ENCODE measurements at regions not wholly inside any gene's neighbourhood (a gene's known extent, or its start where the extent isn't known, plus 50 kb on each side); places are given as distances from the start of the nearest gene placed in this dataset.

GRCh38 chr15:69535998-69536397 lies 83.4 kb downstream of the RPLP1 start:
- no peak for TF ChIP-seq CTCF (IDR thresholded peaks at IDR 0.05; ENCODE audit: low read depth, low read length)
- H3K4me3 ChIP-seq (ENCODE audit: low read depth, low read length): no peak overlapping the region

GRCh38 chr15:69536726-69537512 lies 84.3 kb downstream of the RPLP1 start:
- TF ChIP-seq CTCF (IDR thresholded peaks at IDR 0.05; ENCODE audit: low read depth, low read length): no peak
- no peak overlapping the region for H3K4me3 ChIP-seq (ENCODE audit: low read depth, low read length)

- H3K4me3 ChIP-seq (ENCODE audit: low read depth, low read length): no peak overlapping the region
- TF ChIP-seq CTCF (IDR thresholded peaks at IDR 0.05; ENCODE audit: low read depth, low read length): no peak
Measured at GRCh38 chr15:69537901-69538300, 85.3 kb downstream of the RPLP1 start.

GRCh38 chr15:69538379-69538778 lies 85.8 kb downstream of the RPLP1 start:
- TF ChIP-seq CTCF (IDR thresholded peaks at IDR 0.05; ENCODE audit: low read depth, low read length): no peak
- no peak overlapping the region for H3K4me3 ChIP-seq (ENCODE audit: low read depth, low read length)

GRCh38 chr15:69539345-69539744 lies 86.7 kb downstream of the RPLP1 start:
- TF ChIP-seq CTCF (IDR thresholded peaks at IDR 0.05; ENCODE audit: low read depth, low read length): no peak
- no peak overlapping the region for H3K4me3 ChIP-seq (ENCODE audit: low read depth, low read length)

- no peak overlapping the region for H3K4me3 ChIP-seq (ENCODE audit: low read depth, low read length)
- no peak for TF ChIP-seq CTCF (IDR thresholded peaks at IDR 0.05; ENCODE audit: low read depth, low read length)
Measured at GRCh38 chr15:69540622-69541021, 88.0 kb downstream of the RPLP1 start.

GRCh38 chr15:69542028-69542427 lies 89.4 kb downstream of the RPLP1 start:
- H3K4me3 ChIP-seq (ENCODE audit: low read depth, low read length): no peak overlapping the region
- TF ChIP-seq CTCF (IDR thresholded peaks at IDR 0.05; ENCODE audit: low read depth, low read length): no peak
